IMR-90 (cell line): ENCODE measurements at regions not wholly inside any gene's neighbourhood (a gene's known extent, or its start where the extent isn't known, plus 50 kb on each side); places are given as distances from the start of the nearest gene placed in this dataset.

ENCODE experiments used
- ATAC-seq: fragments of 200-7000 bp; cut with Tn5 transposase; 2 replicates; pipeline ENCODE4 v1.9.1; 2020; ENCODE audit warnings: low read depth, mild to moderate bottlenecking, moderate library complexity
- BruUV-seq: library from RNA; stranded (reverse); fragments of 400-500 nt; replicated peaks from 2 replicates; lab custom pipeline; 2021; lab: Mats Ljungman, UMichigan
- CTCF ChIA-PET: fragments of 300-600 bp; formaldehyde crosslinking; extraction: SDS; loops from one replicate; lab custom pipeline; 2021; ENCODE audit warnings: antibody characterized with exemption; lab: Yijun Ruan, JAX
- POLR2A ChIA-PET: fragments of 300-600 bp; sonication (Branson Sonifier 250); formaldehyde crosslinking; loops from one replicate; lab custom pipeline; 2022; ENCODE audit warnings: antibody characterized with exemption; ENCODE audit not compliant: unreplicated experiment; lab: Charles Lee
- DNase-seq: peaks from one replicate; pipeline ENCODE4 v3.0.0; 2013
- H2AFZ ChIP-seq: replicated peaks from 2 replicates; pipeline ENCODE3; 2013; ENCODE audit warnings: low read length, mild to moderate bottlenecking; ENCODE audit not compliant: poor library complexity
- H2AK5ac ChIP-seq: 2 replicates; pipeline ENCODE4 v1.6.1; 2013; ENCODE audit warnings: low read depth, low read length, inconsistent platforms
- H2AK9ac ChIP-seq: replicated peaks from 2 replicates; pipeline ENCODE3; 2013; ENCODE audit warnings: mild to moderate bottlenecking, low read depth, low read length, moderate library complexity; ENCODE audit not compliant: poor library complexity
- H2BK120ac ChIP-seq: 2 replicates; pipeline ENCODE4 v1.6.1; 2013; ENCODE audit warnings: low read depth, low read length, inconsistent platforms
- H2BK15ac ChIP-seq: 3 replicates; pipeline ENCODE4 v1.6.1; 2013; ENCODE audit warnings: low read depth, low read length, inconsistent platforms
- H2BK20ac ChIP-seq: 2 replicates; pipeline ENCODE4 v1.6.1; 2013; ENCODE audit warnings: low read depth, mild to moderate bottlenecking, inconsistent platforms, low read length, moderate library complexity
- H2BK5ac ChIP-seq: 2 replicates; pipeline ENCODE4 v1.6.1; 2013; ENCODE audit warnings: mild to moderate bottlenecking, low read depth, low read length, inconsistent platforms; ENCODE audit not compliant: poor library complexity, severe bottlenecking
- H3K14ac ChIP-seq: replicated peaks from 2 replicates; pipeline ENCODE4 v1.6.1; 2013; ENCODE audit warnings: low read depth, low read length, inconsistent platforms
- H3K18ac ChIP-seq: 2 replicates; pipeline ENCODE4 v1.6.1; 2013; ENCODE audit warnings: low read depth, low read length, control low read depth
- H3K23ac ChIP-seq: 2 replicates; pipeline ENCODE4 v1.6.1; 2013; ENCODE audit warnings: low read depth, low read length, inconsistent platforms
- H3K27ac ChIP-seq: 2 replicates; pipeline ENCODE4 v1.5.1; 2013; ENCODE audit warnings: mild to moderate bottlenecking, control low read depth, low read length; ENCODE audit not compliant: insufficient read depth
- H3K27me3 ChIP-seq: 2 replicates; pipeline ENCODE4 v1.6.1; 2013; ENCODE audit warnings: low read length; ENCODE audit not compliant: control insufficient read depth, insufficient read depth
- H3K36me3 ChIP-seq: 2 replicates; pipeline ENCODE4 v1.6.1; 2013; ENCODE audit warnings: low read length, mixed read lengths; ENCODE audit not compliant: control insufficient read depth, insufficient read depth
- H3K4ac ChIP-seq: 2 replicates; pipeline ENCODE4 v1.6.1; 2013; ENCODE audit warnings: low read depth, low read length, inconsistent platforms
- H3K4me1 ChIP-seq: 2 replicates; pipeline ENCODE4 v1.6.1; 2013; ENCODE audit warnings: low read length, mixed read lengths; ENCODE audit not compliant: control insufficient read depth, insufficient read depth
- H3K4me2 ChIP-seq: 2 replicates; pipeline ENCODE4 v1.6.1; 2013; ENCODE audit warnings: low read depth, mild to moderate bottlenecking, control low read depth, low read length, moderate library complexity
- H3K4me3 ChIP-seq: 2 replicates; pipeline ENCODE4 v1.5.1; 2013; ENCODE audit warnings: low read depth, mild to moderate bottlenecking, control low read depth, low read length, moderate library complexity; ENCODE audit not compliant: insufficient read depth
- H3K56ac ChIP-seq: 2 replicates; pipeline ENCODE4 v1.6.1; 2013; ENCODE audit warnings: low read length, inconsistent platforms; ENCODE audit not compliant: insufficient read depth; ENCODE audit errors: extremely low read depth
- H3K79me1 ChIP-seq, 2 experiments: 2 replicates each; pipeline ENCODE4 v1.6.1; 2013; ENCODE audit warnings: low read length in 2 of 2, inconsistent platforms in 1 of 2, low read depth in 1 of 2
- H3K9ac ChIP-seq: 2 replicates; pipeline ENCODE4 v1.6.1; 2013; ENCODE audit warnings: low read depth, low read length, control low read depth
- H3K9me1 ChIP-seq: 2 replicates; pipeline ENCODE4 v1.6.1; 2013; ENCODE audit warnings: low read length, inconsistent platforms; ENCODE audit not compliant: insufficient read depth
- H3K9me3 ChIP-seq: 2 replicates; pipeline ENCODE4 v1.6.1; 2013; ENCODE audit warnings: low read length; ENCODE audit not compliant: control insufficient read depth, insufficient read depth
- H4K20me1 ChIP-seq: 2 replicates; pipeline ENCODE4 v1.6.1; 2013; ENCODE audit warnings: low read length, inconsistent platforms; ENCODE audit not compliant: insufficient read depth
- H4K5ac ChIP-seq: 2 replicates; pipeline ENCODE4 v1.6.1; 2013; ENCODE audit warnings: mild to moderate bottlenecking, low read depth, low read length, control low read depth
- H4K8ac ChIP-seq, 2 experiments: 2 replicates each; pipeline ENCODE4 v1.6.1; 2013; ENCODE audit warnings: low read depth in 2 of 2, low read length in 2 of 2, control low read depth in 1 of 2, inconsistent platforms in 1 of 2
- H4K91ac ChIP-seq: 2 replicates; pipeline ENCODE4 v1.6.1; 2013; ENCODE audit warnings: low read depth, low read length, inconsistent platforms; ENCODE audit not compliant: insufficient read depth
- BHLHE40 ChIP-seq: fragments of 150-350 bp; IDR thresholded peaks from 2 replicates; pipeline ENCODE4 v1.6.1; 2016; ENCODE audit warnings: mild to moderate bottlenecking, low read depth, low read length
- CEBPB ChIP-seq: IDR thresholded peaks from 2 replicates; pipeline ENCODE4 v1.6.1; 2012; ENCODE audit warnings: low read depth, low read length, improper control_type of control experiment
- CHD1 ChIP-seq: IDR thresholded peaks from 2 replicates; pipeline ENCODE4 v1.6.1; 2012; ENCODE audit warnings: low read depth, low read length, improper control_type of control experiment
- MAFK ChIP-seq: IDR thresholded peaks from 2 replicates; pipeline ENCODE4 v1.6.1; 2012; ENCODE audit warnings: low read depth, low read length, improper control_type of control experiment
- MAZ ChIP-seq: IDR thresholded peaks from 2 replicates; pipeline ENCODE4 v1.6.1; 2012; ENCODE audit warnings: low read depth, mild to moderate bottlenecking, low read length, improper control_type of control experiment, moderate library complexity, borderline replicate concordance
- MXI1 ChIP-seq: IDR thresholded peaks from 2 replicates; pipeline ENCODE4 v1.6.1; 2012; ENCODE audit warnings: low read depth, mild to moderate bottlenecking, low read length, moderate library complexity, borderline replicate concordance
- RCOR1 ChIP-seq: IDR thresholded peaks from 2 replicates; pipeline ENCODE4 v1.6.1; 2012; ENCODE audit warnings: mild to moderate bottlenecking, low read length, improper control_type of control experiment; ENCODE audit not compliant: insufficient replicate concordance
- RFX5 ChIP-seq: IDR thresholded peaks from 2 replicates; pipeline ENCODE4 v1.8.0; 2012; ENCODE audit warnings: low read depth, mild to moderate bottlenecking, low read length, moderate library complexity
- WGBS, 2 experiments: methylation state at CpG; one replicate each; pipeline versions ENCODE4 v1.1.5 to v1.1.7; 2013; ENCODE audit warnings: missing lambda C conversion rate in 2 of 2; ENCODE audit not compliant: insufficient read length in 1 of 2; ENCODE audit errors: extremely low coverage in 2 of 2; 5-methylcytosine and 5-hydroxymethylcytosine counted together
- dilution Hi-C: fragments of 300-500 bp; cut with HindIII; formaldehyde crosslinking; loops from one replicate; pipeline ENCODE4 v1.14.3; 2018; ENCODE audit warnings: low sequenced_read_pairs; ENCODE audit not compliant: unreplicated experiment
- in situ Hi-C: fragments of 300-500 bp; cut with MboI; formaldehyde crosslinking; loops from 3 replicates; pipeline ENCODE4 v1.14.3; 2019; ENCODE audit warnings: low sequenced_read_pairs, inconsistent platforms, mixed read lengths
- intact Hi-C: fragments of 100-400 bp; cut with micrococcal nuclease; formaldehyde crosslinking; loops from 2 replicates; pipeline ENCODE4 v1.10.0; 2022
- TF ChIP-seq, protein P1 (sequence below): fragments of 150-350 bp; IDR thresholded peaks from 2 replicates; pipeline ENCODE4 v1.6.1; 2017; ENCODE audit warnings: mild to moderate bottlenecking, antibody characterized with exemption, low read length, low read depth
- TF ChIP-seq, protein P2 (sequence below): conservative IDR thresholded peaks from 2 replicates; pipeline ENCODE4 v1.5.1; 2012; ENCODE audit warnings: mild to moderate bottlenecking, low read depth, low read length, improper control_type of control experiment
- TF ChIP-seq, protein P3 (sequence below): fragments of 150-350 bp; IDR thresholded peaks from 2 replicates; pipeline ENCODE4 v1.6.1; 2016; ENCODE audit warnings: low read depth, mild to moderate bottlenecking, low read length, moderate library complexity, borderline replicate concordance

DNA sequence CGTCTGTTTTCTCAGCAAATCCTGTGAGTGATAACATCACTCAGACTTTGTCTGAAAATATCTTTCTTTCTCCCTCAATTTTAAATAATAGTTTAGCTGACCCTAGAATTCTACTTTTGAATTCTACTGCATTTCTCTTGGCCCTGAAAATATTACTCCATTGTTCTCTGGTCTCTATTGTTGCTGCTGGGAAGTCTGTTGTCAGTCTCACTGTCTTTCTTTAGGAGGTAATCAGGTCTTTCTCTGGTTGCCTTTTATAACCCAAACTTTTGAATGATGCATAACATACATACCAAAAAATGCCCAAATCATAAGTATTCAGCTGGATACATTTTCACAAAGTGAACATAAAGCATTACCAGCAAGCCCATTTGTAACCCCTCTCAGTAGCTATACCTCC lies 100.0 kb downstream of the MATN1 start:
- H4K91ac ChIP-seq, result no peak overlapping the region
- no peak overlapping the region for H3K56ac ChIP-seq
- TF ChIP-seq, protein P1, sequence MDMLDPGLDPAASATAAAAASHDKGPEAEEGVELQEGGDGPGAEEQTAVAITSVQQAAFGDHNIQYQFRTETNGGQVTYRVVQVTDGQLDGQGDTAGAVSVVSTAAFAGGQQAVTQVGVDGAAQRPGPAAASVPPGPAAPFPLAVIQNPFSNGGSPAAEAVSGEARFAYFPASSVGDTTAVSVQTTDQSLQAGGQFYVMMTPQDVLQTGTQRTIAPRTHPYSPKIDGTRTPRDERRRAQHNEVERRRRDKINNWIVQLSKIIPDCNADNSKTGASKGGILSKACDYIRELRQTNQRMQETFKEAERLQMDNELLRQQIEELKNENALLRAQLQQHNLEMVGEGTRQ, result no peak
- TF ChIP-seq MXI1, result no peak
- TF ChIP-seq, protein P2, sequence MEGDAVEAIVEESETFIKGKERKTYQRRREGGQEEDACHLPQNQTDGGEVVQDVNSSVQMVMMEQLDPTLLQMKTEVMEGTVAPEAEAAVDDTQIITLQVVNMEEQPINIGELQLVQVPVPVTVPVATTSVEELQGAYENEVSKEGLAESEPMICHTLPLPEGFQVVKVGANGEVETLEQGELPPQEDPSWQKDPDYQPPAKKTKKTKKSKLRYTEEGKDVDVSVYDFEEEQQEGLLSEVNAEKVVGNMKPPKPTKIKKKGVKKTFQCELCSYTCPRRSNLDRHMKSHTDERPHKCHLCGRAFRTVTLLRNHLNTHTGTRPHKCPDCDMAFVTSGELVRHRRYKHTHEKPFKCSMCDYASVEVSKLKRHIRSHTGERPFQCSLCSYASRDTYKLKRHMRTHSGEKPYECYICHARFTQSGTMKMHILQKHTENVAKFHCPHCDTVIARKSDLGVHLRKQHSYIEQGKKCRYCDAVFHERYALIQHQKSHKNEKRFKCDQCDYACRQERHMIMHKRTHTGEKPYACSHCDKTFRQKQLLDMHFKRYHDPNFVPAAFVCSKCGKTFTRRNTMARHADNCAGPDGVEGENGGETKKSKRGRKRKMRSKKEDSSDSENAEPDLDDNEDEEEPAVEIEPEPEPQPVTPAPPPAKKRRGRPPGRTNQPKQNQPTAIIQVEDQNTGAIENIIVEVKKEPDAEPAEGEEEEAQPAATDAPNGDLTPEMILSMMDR, result no peak
- TF ChIP-seq MAZ, result no peak
- no peak for TF ChIP-seq RCOR1
- no peak for TF ChIP-seq RFX5
- no peak for TF ChIP-seq BHLHE40
- TF ChIP-seq MAFK, result no peak
- TF ChIP-seq CEBPB, result no peak
- TF ChIP-seq, protein P3, sequence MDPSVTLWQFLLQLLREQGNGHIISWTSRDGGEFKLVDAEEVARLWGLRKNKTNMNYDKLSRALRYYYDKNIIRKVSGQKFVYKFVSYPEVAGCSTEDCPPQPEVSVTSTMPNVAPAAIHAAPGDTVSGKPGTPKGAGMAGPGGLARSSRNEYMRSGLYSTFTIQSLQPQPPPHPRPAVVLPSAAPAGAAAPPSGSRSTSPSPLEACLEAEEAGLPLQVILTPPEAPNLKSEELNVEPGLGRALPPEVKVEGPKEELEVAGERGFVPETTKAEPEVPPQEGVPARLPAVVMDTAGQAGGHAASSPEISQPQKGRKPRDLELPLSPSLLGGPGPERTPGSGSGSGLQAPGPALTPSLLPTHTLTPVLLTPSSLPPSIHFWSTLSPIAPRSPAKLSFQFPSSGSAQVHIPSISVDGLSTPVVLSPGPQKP, result no peak
- TF ChIP-seq CHD1, result no peak
- DNase-seq, result no peak
- CTCF ChIA-PET, result no interaction called here
- H2AFZ ChIP-seq, result no peak overlapping the region
- no peak overlapping the region for H2BK15ac ChIP-seq
- H2BK120ac ChIP-seq, result no peak overlapping the region
- ATAC-seq, result no peak
- H3K23ac ChIP-seq, result no peak overlapping the region
- no peak overlapping the region for H3K4me3 ChIP-seq
- BruUV-seq, result no TSS peak
- dilution Hi-C loops, result no loop called here
- H3K27ac ChIP-seq, result no peak overlapping the region
- H3K4me2 ChIP-seq, result no peak overlapping the region
- no peak overlapping the region for H2AK5ac ChIP-seq
- peaks cover 3% of the 10 kb centered on the region for H3K9me3 ChIP-seq
- H3K14ac ChIP-seq, result no peak overlapping the region
- POLR2A ChIA-PET, result no interaction called here
- WGBS, 2 experiments, result no CpG with 5 or more reads among the region's 1 CpG
- H3K79me1 ChIP-seq, result no peaks in the 10 kb centered on the region
- intact Hi-C loops, result no loop called here
- H2BK5ac ChIP-seq, result no peak overlapping the region
- no peaks in the 10 kb centered on the region for H3K36me3 ChIP-seq
- H3K9ac ChIP-seq, result no peak overlapping the region
- H3K4ac ChIP-seq, result no peak overlapping the region
- H3K4me1 ChIP-seq, result no peaks in the 10 kb centered on the region
- in situ Hi-C loops, result no loop called here
- no peaks in the 10 kb centered on the region for H4K20me1 ChIP-seq
- H3K9me1 ChIP-seq, result no peaks in the 10 kb centered on the region
- H4K8ac ChIP-seq, result no peak overlapping the region
- H3K18ac ChIP-seq, result no peak overlapping the region
- H4K5ac ChIP-seq, result no peak overlapping the region
- H2BK20ac ChIP-seq, result no peak overlapping the region
- H3K27me3 ChIP-seq, result no peaks in the 10 kb centered on the region; the same call in 1 of the 2 replicates
- no peak overlapping the region for H2AK9ac ChIP-seq
